ENCODE measurements at regions not wholly inside any gene's neighbourhood (a gene's known extent, or its start where the extent isn't known, plus 50 kb on each side); places are given as distances from the start of the nearest gene placed in this dataset.

DNA sequence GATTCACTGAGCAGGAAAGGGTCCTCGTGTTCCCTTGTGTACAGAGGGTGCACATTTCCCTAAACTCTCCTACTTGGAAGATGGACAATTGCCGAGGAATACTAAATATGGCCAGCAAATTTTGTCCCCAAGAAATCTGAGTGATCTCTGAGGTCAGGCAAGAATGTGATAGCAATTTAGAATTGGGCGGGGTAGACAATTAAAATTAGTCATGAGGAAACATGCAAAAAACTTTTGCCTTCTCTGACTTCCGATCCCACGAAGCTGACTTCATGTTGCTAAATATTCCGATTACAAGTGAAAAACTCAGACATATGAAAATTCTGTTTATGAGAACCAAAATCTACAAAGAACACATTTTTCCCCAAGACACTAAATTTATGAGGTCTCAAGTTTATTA is 453.9 kb upstream of the ZFP42 start:
- Histone ChIP-seq H3K36me3 (ENCODE audit: insufficient read depth, low read length) (no peaks in the 10 kb centered on the region), H3K79me2 (ENCODE audit: insufficient read depth, low read length) (no peaks in the 10 kb centered on the region), H3K27ac (ENCODE audit: low read depth, low read length) (no peak overlapping the region), H3K9me3 (ENCODE audit: low read depth, low read length) (no peaks in the 10 kb centered on the region), H3K27me3 (ENCODE audit: insufficient read depth, low read length) (no peaks in the 10 kb centered on the region), H3K4me2 (ENCODE audit: insufficient read depth, low read length) (no peak overlapping the region), H3K4me1 (ENCODE audit: insufficient read depth, low read length) (no peaks in the 10 kb centered on the region), H2AFZ (ENCODE audit: low read length) (no peak overlapping the region), H4K20me1 (ENCODE audit: insufficient read depth, low read length) (no peaks in the 10 kb centered on the region), H3K4me3 (ENCODE audit: insufficient read depth, low read length) (no peak overlapping the region)
- no peak for TF ChIP-seq CTCF (IDR thresholded peaks at IDR 0.05; ENCODE audit: extremely low read depth, low read depth, low read length)
- no peak for DNase-seq (ENCODE audit: insufficient read length, low spot score, missing footprints)

DNA sequence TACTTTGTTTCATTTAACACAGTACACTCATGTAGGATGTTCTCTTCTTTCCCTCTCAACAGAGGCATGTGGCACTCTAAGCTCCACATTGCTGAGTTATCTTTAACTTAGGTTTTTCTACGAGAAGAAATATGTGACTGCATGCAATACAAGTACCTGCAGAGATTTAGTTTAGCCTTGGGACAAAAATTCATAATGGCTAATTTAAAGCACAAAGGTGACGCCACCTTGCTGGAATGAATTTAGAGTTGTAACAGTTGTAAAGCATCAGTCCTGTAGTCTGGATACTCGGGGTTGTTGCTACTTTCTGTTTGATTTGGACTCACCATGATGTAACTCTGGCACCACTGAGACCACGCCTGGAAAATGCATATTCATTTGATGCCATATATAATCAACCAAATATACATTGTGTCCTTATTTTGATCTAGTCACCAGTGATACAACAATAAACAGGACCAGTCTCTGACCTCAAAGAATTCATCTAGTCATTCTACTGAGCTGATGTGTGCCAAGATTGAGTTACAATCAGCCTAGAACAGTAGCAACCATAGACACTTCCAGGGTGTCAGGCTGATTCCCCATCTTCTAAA is 451.0 kb upstream of the ZFP42 start:
- Histone ChIP-seq H3K4me3 (ENCODE audit: insufficient read depth, low read length) (no peak overlapping the region), H3K4me2 (ENCODE audit: insufficient read depth, low read length) (no peak overlapping the region), H3K9me3 (ENCODE audit: low read depth, low read length) (no peaks in the 10 kb centered on the region), H3K27me3 (ENCODE audit: insufficient read depth, low read length) (no peaks in the 10 kb centered on the region), H2AFZ (ENCODE audit: low read length) (no peak overlapping the region), H3K4me1 (ENCODE audit: insufficient read depth, low read length) (no peaks in the 10 kb centered on the region), H4K20me1 (ENCODE audit: insufficient read depth, low read length) (no peaks in the 10 kb centered on the region), H3K36me3 (ENCODE audit: insufficient read depth, low read length) (no peaks in the 10 kb centered on the region), H3K27ac (ENCODE audit: low read depth, low read length) (no peak overlapping the region), H3K79me2 (ENCODE audit: insufficient read depth, low read length) (no peaks in the 10 kb centered on the region)
- TF ChIP-seq CTCF (IDR thresholded peaks at IDR 0.05; ENCODE audit: extremely low read depth, low read depth, low read length) = no peak
- DNase-seq (ENCODE audit: insufficient read length, low spot score, missing footprints) = no peak

DNA sequence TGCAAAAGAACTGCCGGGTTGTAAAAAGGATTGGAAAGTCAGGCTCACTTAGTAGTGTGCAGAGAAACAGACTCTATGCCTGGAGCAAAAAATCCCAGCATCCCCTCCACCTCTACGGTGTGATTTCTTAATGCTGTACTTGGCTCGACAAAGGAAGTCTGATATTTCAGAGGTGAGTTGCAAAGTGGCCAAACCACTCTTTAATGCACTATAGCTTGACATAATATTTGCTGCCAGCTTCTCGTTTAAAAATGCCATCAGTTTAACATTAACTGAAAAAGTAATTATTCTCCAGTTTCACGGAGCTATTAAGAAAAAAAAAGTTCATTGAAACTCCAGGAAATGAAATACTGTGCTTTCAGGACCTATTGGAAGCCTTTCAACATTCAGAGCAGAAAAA is 448.3 kb upstream of the ZFP42 start:
- peak overlapping the region; percentile 39 for H3K4me2 ChIP-seq (ENCODE audit: insufficient read depth, low read length)
- no peak for DNase-seq (ENCODE audit: insufficient read length, low spot score, missing footprints)
- TF ChIP-seq CTCF (IDR thresholded peaks at IDR 0.05; ENCODE audit: extremely low read depth, low read depth, low read length) = no peak
- H4K20me1 ChIP-seq (ENCODE audit: insufficient read depth, low read length) = no peaks in the 10 kb centered on the region
- H3K36me3 ChIP-seq (ENCODE audit: insufficient read depth, low read length) = no peaks in the 10 kb centered on the region
- H3K27me3 ChIP-seq (ENCODE audit: insufficient read depth, low read length) = no peaks in the 10 kb centered on the region
- peak overlapping the region; percentile 13 for H3K4me3 ChIP-seq (ENCODE audit: insufficient read depth, low read length)
- H3K4me1 ChIP-seq (ENCODE audit: insufficient read depth, low read length) = peaks cover 4% of the 10 kb centered on the region
- H3K27ac ChIP-seq (ENCODE audit: low read depth, low read length) = no peak overlapping the region
- H3K79me2 ChIP-seq (ENCODE audit: insufficient read depth, low read length) = no peaks in the 10 kb centered on the region
- peak overlapping the region; percentile 73 for H2AFZ ChIP-seq (ENCODE audit: low read length)
- no peaks in the 10 kb centered on the region for H3K9me3 ChIP-seq (ENCODE audit: low read depth, low read length)

- Histone ChIP-seq H3K4me3 (ENCODE audit: insufficient read depth, low read length) (no peak overlapping the region), H3K9me3 (ENCODE audit: low read depth, low read length) (no peaks in the 10 kb centered on the region), H3K27me3 (ENCODE audit: insufficient read depth, low read length) (no peaks in the 10 kb centered on the region), H4K20me1 (ENCODE audit: insufficient read depth, low read length) (no peaks in the 10 kb centered on the region), H2AFZ (ENCODE audit: low read length) (peak overlapping the region; percentile 66), H3K36me3 (ENCODE audit: insufficient read depth, low read length) (no peaks in the 10 kb centered on the region), H3K27ac (ENCODE audit: low read depth, low read length) (peak overlapping the region; percentile 25), H3K79me2 (ENCODE audit: insufficient read depth, low read length) (no peaks in the 10 kb centered on the region), H3K4me1 (ENCODE audit: insufficient read depth, low read length) (peaks cover 4% of the 10 kb centered on the region), H3K4me2 (ENCODE audit: insufficient read depth, low read length) (no peak overlapping the region)
- no peak for TF ChIP-seq CTCF (IDR thresholded peaks at IDR 0.05; ENCODE audit: extremely low read depth, low read depth, low read length)
- peak; percentile 10 for DNase-seq (ENCODE audit: insufficient read length, low spot score, missing footprints)
These were observed 445.2 kb upstream of the ZFP42 start for GRCh38 chr4:187550256-187550950.
